Thyroid gland (tissue), 4 donors: ENCODE measurements at regions not wholly inside any gene's neighbourhood (a gene's known extent, or its start where the extent isn't known, plus 50 kb on each side); places are given as distances from the start of the nearest gene placed in this dataset.

Experiments used
- DNase-seq, 2 donors: peaks; one replicate each; pipeline ENCODE4 v3.0.0-alpha.2; 2019
- H3K27ac ChIP-seq, 3 donors: fragments of 200-600 bp; sonication (generic); 1 replicate in 2 of 3; 2 replicates in 1 of 3; pipeline ENCODE4 v1.5.1; 2016 to 2019; ENCODE audit warnings: mild to moderate bottlenecking in 1 of 3, moderate library complexity in 1 of 3
- H3K27me3 ChIP-seq: fragments of 200-600 bp; sonication (generic); one replicate; pipeline ENCODE4 v1.5.1; 2019
- H3K36me3 ChIP-seq, 2 donors: fragments of 200-600 bp; sonication (generic); one replicate each; pipeline ENCODE4 v1.5.1; 2016 to 2019
- H3K4me1 ChIP-seq, 2 donors: fragments of 200-600 bp; sonication (generic); one replicate each; pipeline ENCODE4 v1.5.1; 2017 to 2019
- H3K4me3 ChIP-seq, 3 donors: fragments of 200-600 bp; sonication (generic); replicated peaks in 1 of 3; 1 replicate in 2 of 3; 2 replicates in 1 of 3; pipeline ENCODE4 v1.5.1; 2016; ENCODE audit warnings: mild to moderate bottlenecking in 1 of 3
- H3K9me3 ChIP-seq: fragments of 200-600 bp; sonication (generic); one replicate; pipeline ENCODE4 v1.5.1; 2017
- POLR2A ChIP-seq, 2 donors: fragments of 450-650 bp; IDR thresholded peaks; one replicate each; pipeline ENCODE4 v1.6.1; 2017; ENCODE audit warnings: antibody characterized with exemption in 2 of 2, mild to moderate bottlenecking in 2 of 2, moderate library complexity in 1 of 2
- WGBS, 2 donors: methylation state at CpG; one replicate each; pipeline ENCODE4 v1.1.5; 2017; 5-methylcytosine and 5-hydroxymethylcytosine counted together
- intact Hi-C: fragments of 100-400 bp; cut with DNase I; formaldehyde crosslinking; loops from one replicate; pipeline ENCODE4 v1.15.1; 2023
- TF ChIP-seq, protein P1 (sequence below), 6 experiments: fragments of 200-600 bp in 3 of 6; fragments of 450-650 bp in 3 of 6; sonication (generic) in 3 of 6; IDR thresholded peaks; one replicate each; pipeline ENCODE4 v1.5.1; 2016 to 2019; ENCODE audit warnings: antibody characterized with exemption in 6 of 6, mild to moderate bottlenecking in 2 of 6, inconsistent platforms in 1 of 6, moderate library complexity in 1 of 6

DNA sequence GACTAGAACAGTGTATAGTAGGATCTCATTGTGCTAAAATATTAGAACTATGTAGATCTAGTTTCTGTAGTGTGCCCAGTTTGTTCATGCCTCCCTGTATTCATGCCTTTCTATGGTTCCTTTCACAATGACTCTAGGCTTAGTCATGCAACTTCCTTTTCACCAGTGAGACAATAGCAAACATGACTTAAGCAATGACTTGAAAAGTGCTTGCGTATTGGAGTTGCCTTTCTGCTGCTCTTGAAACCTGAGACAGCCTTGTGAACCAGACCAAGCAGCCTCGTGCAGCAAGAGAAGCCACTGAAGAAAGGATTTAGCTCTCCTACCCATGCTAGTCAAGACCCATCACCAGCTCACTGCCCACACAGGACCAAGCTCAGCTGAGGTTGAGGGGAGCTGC, 294.5 kb upstream of the TAS2R1 start:
- Histone ChIP-seq H3K4me3 (no peak overlapping the region), H3K27me3 (no peaks in the 10 kb centered on the region), H3K36me3 (no peaks in the 10 kb centered on the region), H3K9me3 (no peaks in the 10 kb centered on the region), H3K27ac (no peak overlapping the region), H3K4me1 (peaks cover 10 to 19% of the 10 kb centered on the region in 2 donors)
- intact Hi-C loops: no loop called here
- 58 to 62% methylated on average over 2 of the region's 2 CpGs for WGBS, 2 donors
- no peak for DNase-seq
- TF ChIP-seq POLR2A (IDR thresholded peaks at IDR 0.05): no peak
- TF ChIP-seq, protein P1, sequence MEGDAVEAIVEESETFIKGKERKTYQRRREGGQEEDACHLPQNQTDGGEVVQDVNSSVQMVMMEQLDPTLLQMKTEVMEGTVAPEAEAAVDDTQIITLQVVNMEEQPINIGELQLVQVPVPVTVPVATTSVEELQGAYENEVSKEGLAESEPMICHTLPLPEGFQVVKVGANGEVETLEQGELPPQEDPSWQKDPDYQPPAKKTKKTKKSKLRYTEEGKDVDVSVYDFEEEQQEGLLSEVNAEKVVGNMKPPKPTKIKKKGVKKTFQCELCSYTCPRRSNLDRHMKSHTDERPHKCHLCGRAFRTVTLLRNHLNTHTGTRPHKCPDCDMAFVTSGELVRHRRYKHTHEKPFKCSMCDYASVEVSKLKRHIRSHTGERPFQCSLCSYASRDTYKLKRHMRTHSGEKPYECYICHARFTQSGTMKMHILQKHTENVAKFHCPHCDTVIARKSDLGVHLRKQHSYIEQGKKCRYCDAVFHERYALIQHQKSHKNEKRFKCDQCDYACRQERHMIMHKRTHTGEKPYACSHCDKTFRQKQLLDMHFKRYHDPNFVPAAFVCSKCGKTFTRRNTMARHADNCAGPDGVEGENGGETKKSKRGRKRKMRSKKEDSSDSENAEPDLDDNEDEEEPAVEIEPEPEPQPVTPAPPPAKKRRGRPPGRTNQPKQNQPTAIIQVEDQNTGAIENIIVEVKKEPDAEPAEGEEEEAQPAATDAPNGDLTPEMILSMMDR (IDR thresholded peaks at IDR 0.05): no peak

DNA sequence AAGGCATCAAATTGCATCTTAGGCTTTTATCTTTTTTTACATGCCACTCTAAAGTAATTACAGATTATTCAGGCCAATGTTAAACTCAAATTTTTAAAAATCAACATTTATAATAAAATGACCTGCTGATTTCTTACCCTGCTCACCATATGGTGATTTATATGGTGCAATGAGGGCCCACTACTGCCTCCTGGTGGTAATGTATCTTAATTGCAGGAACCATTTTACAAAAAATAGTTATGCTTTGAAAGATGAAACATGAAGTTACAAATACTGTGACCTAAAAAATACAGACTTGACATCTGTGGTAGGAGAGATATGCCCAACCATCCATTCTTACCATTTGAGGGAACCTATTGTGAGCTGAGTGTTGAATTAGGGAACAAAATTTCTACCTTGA, 292.6 kb upstream of the TAS2R1 start:
- TF ChIP-seq POLR2A (IDR thresholded peaks at IDR 0.05): no peak
- TF ChIP-seq, protein P1 (IDR thresholded peaks at IDR 0.05): peak in 1 of 6 experiments; percentile 12
- Histone ChIP-seq H3K27me3 (no peaks in the 10 kb centered on the region), H3K4me1 (peaks cover 5 to 11% of the 10 kb centered on the region in 2 donors), H3K9me3 (no peaks in the 10 kb centered on the region), H3K27ac (no peak overlapping the region), H3K36me3 (no peaks in the 10 kb centered on the region), H3K4me3 (no peak overlapping the region)
- no peak for DNase-seq
- intact Hi-C loops: no loop called here

DNA sequence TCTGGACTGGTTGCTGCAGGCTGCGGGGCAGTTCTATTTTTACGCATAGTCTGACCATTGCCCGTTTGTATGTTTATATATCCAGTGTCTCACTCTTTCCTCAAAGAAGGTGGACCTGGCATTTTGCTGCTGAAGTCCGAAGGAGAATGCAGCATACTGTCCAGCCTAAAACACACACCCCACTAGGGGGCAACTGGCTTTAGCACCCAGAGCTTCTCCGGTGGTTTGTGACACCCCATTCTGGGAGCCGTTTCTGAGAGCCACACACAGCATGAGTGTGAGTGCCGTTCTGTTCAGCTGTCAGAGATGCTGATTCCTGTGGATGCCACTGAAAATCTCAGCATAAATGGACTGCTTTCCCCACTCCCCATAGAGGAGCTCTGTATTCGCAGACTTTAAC, 290.5 kb upstream of the TAS2R1 start:
- 91 to 92% methylated on average over 8 of the region's 8 CpGs for WGBS, 2 donors
- no peak overlapping the region for H3K27ac ChIP-seq
- no peaks in the 10 kb centered on the region for H3K4me1 ChIP-seq
- intact Hi-C loops: no loop called here
- no peaks in the 10 kb centered on the region for H3K9me3 ChIP-seq
- H3K27me3 ChIP-seq: no peaks in the 10 kb centered on the region
- TF ChIP-seq, protein P1 (IDR thresholded peaks at IDR 0.05): no peak
- TF ChIP-seq POLR2A (IDR thresholded peaks at IDR 0.05): no peak
- H3K4me3 ChIP-seq: no peak overlapping the region
- DNase-seq: no peak
- no peaks in the 10 kb centered on the region for H3K36me3 ChIP-seq

DNA sequence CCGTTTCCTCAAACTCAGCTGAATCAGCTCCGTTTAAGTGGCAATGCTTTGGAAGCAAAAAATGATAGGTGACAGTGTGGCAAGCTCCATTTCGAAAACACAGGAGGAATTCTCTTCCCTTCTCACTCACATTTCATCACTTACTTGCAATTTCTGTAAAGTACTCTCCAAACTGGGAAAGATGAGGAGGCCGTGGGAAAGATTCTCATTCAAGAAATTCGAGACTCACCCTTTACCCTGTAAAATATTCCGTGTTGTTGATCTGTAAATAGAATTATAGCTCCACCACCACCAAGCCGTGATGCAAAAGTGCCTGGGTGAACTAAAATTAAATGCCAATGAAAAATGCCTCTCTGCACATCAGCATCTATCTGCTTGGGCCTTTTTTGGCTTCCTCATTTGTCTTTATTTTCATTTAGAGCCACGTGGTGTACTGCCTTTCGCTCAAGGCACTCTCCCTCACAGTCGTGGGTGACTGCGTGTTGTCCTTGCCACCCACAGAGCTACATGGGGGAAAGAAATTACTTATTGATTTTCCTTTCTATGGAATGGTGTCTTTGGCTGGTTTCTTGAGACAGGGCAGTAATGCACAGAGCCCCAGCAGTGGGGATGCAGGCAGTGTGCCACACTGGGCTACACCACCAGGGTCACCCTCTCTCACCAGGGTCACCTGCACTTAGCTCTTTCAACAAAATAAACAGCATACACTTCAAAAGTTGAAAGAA, 289.3 kb upstream of the TAS2R1 start:
- Histone ChIP-seq H3K36me3 (no peaks in the 10 kb centered on the region), H3K27ac (no peak overlapping the region), H3K4me3 (no peak overlapping the region), H3K4me1 (no peaks in the 10 kb centered on the region), H3K27me3 (no peaks in the 10 kb centered on the region), H3K9me3 (no peaks in the 10 kb centered on the region)
- WGBS, 2 donors: 65 to 76% methylated on average over 11 of the region's 11 CpGs
- no peak for TF ChIP-seq POLR2A (IDR thresholded peaks at IDR 0.05)
- TF ChIP-seq, protein P1 (IDR thresholded peaks at IDR 0.05): no peak
- intact Hi-C loops: no loop called here
- DNase-seq: no peak

DNA sequence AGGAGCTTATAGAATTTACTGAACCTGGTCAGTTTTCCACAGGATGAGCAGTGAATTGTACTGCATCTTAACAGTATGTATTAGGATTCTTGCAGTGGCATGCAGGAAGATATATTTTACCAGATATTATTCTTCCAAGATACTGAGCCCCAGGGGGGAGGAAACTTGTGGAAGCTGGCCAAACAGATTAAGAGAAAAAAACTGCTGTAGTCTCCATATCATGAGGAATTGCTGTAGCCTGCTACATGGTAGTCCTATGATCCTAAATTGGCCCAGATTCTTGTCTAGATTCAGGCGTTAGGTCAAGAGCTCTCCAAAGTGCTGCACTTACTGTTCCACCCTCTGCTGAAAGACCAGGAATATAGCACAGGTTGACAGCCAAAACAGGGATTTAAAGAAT, 275.5 kb upstream of the TAS2R1 start:
- intact Hi-C loops: no loop called here
- no peak overlapping the region for H3K4me3 ChIP-seq
- no peaks in the 10 kb centered on the region for H3K36me3 ChIP-seq
- no peak overlapping the region for H3K27ac ChIP-seq
- H3K27me3 ChIP-seq: no peaks in the 10 kb centered on the region
- TF ChIP-seq, protein P1 (IDR thresholded peaks at IDR 0.05): no peak
- TF ChIP-seq POLR2A (IDR thresholded peaks at IDR 0.05): no peak
- no peaks in the 10 kb centered on the region for H3K9me3 ChIP-seq
- H3K4me1 ChIP-seq: no peaks in the 10 kb centered on the region
- DNase-seq: no peak
- WGBS, 2 donors: 35 to 41% methylated on average over 1 of the region's 1 CpG
